NCI-H2196 (cell line): ENCODE measurements at regions not wholly inside any gene's neighbourhood (a gene's known extent, or its start where the extent isn't known, plus 50 kb on each side); places are given as distances from the start of the nearest gene placed in this dataset.

Experiments used
- DNase-seq: peaks from one replicate; lab custom pipeline; 2025; ENCODE audit not compliant: unreplicated experiment; lab: John Stamatoyannopoulos, UW

GRCh38 chr22:49212466-49212865, 615.2 kb downstream of the BRD1 start:
- no peak for DNase-seq

GRCh38 chr22:49212002-49212401, 615.7 kb downstream of the BRD1 start:
- DNase-seq, result no peak

DNA sequence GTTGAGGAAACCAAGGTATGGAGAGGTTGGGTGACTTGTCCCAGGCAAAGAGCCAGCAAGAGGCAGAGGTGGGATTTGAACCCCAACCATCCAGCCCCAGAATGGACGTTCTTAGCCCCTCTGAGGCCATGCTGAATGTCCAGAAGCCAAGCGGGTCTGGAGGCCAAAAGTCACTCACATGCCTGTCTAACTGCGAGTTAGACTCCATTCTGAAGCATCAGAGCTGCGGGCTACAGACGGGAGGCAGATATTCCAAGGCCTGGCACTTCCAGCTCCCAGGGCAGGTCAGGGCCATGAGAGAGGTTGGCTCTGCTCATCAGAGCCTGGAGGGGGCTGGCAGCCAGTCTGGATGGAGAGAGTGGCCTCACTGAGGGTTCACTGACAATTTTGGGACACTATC, 616.5 kb downstream of the BRD1 start:
- DNase-seq, result no peak

- DNase-seq, result no peak
These were observed 617.1 kb downstream of the BRD1 start for GRCh38 chr22:49210606-49211005.

DNA sequence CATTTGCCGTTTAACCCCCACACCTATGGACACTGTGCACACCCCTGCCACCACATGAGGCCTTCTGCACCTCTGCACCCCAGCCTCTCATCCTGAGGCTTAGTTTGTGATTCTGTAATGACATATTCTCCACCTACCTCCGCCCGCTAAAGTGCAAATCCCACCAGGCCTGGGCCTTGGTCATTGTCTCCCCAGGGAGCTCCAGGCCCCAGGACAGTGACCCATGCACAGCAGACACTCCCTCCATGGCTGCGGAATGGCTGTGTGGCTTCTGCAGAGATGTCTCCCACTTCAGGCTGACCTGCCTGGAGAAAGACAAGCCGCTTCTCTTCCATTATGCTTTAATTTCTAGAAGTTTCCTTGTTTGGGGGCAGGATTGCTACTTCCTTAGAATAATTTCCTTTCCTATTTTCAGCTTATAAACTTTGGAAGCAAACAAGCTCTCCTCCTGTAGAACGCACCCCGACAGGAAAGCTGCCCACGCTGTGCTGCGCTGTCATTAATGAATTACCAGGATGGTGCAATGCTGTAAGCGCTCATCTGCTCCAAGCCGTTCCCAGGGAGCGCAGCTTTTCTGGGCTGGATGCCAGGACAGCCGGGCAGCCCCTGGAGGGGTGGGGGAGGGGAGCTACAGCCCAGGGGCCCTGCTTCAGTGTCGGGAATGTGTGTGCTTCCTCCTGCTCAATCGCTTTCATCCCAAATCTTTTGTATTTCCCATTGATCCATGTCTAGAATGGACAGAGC, 618.0 kb downstream of the BRD1 start:
- DNase-seq, result no peak

- DNase-seq, result no peak
These were observed 618.9 kb downstream of the BRD1 start for GRCh38 chr22:49208768-49209252.

DNA sequence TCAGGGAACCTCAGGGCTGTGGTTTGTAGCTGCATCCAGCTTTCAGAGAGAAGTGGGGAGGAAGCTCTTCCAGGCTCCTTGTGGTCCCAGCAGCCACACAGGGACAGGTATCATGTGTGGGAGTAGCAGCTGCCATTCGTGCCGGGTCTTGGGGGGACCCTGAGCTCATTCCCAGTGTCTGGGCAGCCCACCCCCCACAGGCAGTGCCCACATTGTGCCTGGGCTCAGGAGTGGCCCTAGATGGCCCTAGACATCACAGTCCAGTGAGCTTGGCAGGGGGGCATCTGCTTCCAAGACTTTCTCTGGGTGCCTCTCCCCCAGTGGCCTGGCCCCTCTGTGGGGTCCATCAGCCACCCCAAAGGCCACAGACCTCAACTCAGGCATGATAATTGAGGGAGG, 619.7 kb downstream of the BRD1 start:
- no peak for DNase-seq

DNA sequence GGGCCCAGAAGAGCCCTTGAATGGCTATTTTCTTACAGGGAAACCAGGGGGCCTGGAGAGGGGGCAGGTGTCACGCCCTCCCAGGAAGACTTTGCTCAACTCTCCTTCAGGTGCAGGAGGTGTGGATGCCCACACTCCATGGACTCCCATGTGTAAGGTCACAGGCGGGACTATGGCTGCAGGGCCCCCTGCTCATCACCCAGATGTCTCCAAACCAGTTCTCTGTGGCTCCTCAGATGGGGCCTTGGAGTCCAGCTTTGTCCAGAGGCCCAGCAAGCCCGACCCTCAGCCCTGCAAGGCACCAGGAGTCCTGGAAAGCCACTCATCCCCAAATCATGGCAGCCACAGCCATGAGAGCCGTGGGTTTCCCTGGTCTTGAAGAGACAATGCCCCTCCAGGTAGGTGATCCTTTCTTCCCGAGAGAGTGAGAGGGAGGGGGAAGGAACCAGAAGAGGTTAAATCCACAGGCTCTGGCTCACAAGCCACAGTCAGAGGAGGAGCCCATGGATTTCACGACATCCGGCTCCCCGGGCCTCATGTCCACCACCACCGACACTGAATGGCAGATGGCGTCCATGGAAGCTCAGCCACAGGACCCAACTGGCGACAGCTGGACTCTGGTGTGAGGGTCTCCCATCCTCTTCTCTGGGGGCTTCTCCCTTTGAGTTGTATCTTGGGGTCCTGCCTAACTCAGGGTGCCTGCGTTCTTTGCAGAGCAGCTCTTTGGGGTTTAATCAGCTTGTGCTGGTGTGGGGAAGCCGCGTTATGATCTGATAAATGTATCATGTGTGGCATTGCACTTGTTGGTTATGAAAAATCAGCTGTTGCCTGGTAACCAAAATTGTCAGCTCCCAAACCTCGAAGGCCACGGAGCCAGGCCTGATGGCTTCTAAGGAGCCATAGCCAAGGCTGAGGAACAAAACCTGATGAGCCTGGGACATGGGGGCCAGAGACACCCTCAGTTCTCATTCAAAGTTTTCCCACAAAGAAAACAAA, 620.4 kb downstream of the BRD1 start:
- no peak for DNase-seq

GRCh38 chr22:49206281-49206680, 621.4 kb downstream of the BRD1 start:
- no peak for DNase-seq

DNA sequence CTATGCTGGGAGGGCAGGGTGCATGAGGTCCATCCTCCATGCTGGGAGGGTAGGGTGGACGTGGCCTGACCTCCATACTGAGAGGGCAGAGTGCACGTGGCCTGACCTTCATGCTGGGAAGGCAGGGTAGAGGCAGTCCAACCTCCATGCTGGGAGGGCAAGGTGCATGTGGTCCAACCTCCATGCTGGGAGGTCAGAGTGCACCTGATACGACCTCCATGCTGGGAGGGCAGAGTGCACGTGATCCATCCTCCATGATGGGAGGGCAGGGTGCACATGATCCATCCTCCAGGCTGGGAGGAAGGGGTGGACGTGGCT, 622.2 kb downstream of the BRD1 start:
- DNase-seq, result no peak

- no peak for DNase-seq
These were observed 622.8 kb downstream of the BRD1 start for GRCh38 chr22:49204599-49205482.

DNA sequence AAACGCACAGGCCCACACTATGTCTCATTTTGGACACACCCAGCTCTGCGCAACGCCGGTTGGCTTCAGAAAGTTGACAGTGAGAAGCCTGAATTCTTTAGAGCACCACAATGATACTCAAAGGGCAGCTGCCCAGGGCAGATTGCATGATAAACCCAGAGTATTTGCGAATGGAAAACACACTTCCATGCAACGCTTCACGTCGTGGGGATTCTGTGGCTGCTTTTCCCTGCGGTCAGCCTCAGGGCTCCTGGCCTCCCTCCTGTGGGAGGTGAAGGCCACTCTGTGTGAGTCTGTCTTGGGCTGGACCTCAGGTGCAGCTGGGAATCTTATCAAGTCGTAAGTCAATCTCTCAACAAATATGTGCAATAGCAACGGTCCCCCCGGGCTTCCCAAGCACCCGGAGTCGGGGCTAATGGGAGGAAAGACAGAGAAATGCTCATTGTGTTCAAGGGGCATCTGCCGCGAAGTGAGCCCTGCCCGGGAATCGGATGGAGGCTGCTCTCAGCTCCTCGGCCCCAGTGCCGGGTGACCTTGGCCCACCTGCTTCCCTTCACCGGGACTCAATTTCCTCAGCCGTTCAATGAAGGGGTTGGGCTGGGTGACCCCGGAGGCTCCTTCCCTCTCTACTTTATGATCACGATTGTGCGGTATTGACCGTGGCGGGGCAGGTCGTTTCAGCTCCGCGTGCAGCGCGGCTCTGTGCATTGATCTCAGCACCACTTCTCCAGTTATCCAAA, 623.6 kb downstream of the BRD1 start:
- DNase-seq, result no peak

GRCh38 chr22:49203091-49203858, 624.4 kb downstream of the BRD1 start:
- DNase-seq, result no peak

GRCh38 chr22:49202226-49202625, 625.4 kb downstream of the BRD1 start:
- DNase-seq, result no peak

- DNase-seq, result no peak
These were observed 626.4 kb downstream of the BRD1 start for GRCh38 chr22:49201046-49201970.

DNA sequence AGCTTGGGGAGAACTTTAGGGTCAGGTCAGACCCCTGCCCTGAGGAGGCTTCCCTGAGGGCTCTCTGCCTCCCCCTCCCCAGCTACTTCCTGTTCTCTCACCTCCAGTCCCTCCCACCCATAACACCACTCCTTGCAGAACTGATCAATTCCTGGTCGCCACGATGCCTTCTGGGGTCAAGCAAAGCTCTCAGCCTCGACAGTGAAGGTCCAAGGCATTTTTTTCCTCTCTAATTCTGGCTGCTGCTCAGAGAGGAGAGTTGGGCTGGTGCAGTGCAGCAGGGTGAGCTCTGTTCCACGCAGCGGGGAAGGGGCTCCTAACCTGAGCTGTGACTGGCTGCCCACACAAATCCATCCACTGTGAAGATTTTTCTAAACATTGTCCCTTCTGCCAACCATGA, 628.4 kb downstream of the BRD1 start:
- no peak for DNase-seq

- no peak for DNase-seq
These were observed 629.0 kb downstream of the BRD1 start for GRCh38 chr22:49198705-49199084.

- DNase-seq, result no peak
These were observed 629.5 kb downstream of the BRD1 start for GRCh38 chr22:49197986-49198704.
